T-helper 1 cell treated with Interleukin-12 subunit alpha and Interleukin-12 subunit beta and Interleukin-4 antibody, amounts not matched to agents 30 ng/mL and 1 ng/mL, for 36 hours (primary cell): ENCODE measurements at regions not wholly inside any gene's neighbourhood (a gene's known extent, or its start where the extent isn't known, plus 50 kb on each side); places are given as distances from the start of the nearest gene placed in this dataset.

ENCODE experiments used
- intact Hi-C: fragments of 100-400 bp; cut with micrococcal nuclease; formaldehyde crosslinking; loops from one replicate; pipeline ENCODE4 v1.15.1; 2024

DNA sequence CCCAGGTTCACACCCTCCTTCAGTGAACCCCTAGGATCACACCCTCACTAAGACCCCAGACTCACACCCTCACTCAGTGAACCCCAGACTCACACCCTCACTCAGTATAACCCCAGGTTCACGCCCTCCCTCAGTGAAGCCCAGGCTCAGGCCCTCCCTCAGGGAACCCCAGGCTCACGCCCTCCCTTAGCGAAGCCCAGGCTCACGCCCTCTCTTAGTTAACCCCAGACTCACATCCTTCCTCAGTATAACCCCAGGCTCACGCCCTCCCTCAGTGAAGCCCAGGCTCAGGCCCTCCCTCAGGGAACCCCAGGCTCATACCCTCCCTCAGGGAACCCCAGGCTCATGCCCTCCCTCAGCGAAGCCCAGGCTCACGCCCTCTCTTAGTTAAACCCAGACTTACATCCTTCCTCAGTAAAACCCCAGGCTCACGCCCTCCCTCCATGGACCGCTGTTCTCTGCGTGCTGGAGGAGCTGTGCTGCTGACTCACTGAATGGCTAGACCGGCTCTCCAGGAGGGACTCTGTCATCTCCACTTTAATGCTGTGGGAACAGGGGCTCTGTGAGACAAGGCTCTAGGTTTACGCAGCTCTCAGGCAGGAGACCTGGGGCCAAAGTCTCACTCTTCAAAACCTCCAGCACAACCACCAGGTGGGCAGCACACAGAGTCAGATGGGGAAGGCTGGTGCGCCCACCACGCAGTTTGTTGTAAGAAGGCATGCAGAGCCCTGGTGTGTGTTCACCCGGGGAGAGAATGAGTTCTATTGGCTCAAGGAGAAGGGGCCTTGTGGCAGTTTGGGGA lies 506.9 kb upstream of the MYT1L start:
- intact Hi-C loops, result no loop called here

- intact Hi-C loops, result no loop called here
Measured at GRCh38 chr2:2836343-2837070, 505.4 kb upstream of the MYT1L start.

GRCh38 chr2:2834516-2835254 lies 503.6 kb upstream of the MYT1L start:
- intact Hi-C loops, result no loop called here

DNA sequence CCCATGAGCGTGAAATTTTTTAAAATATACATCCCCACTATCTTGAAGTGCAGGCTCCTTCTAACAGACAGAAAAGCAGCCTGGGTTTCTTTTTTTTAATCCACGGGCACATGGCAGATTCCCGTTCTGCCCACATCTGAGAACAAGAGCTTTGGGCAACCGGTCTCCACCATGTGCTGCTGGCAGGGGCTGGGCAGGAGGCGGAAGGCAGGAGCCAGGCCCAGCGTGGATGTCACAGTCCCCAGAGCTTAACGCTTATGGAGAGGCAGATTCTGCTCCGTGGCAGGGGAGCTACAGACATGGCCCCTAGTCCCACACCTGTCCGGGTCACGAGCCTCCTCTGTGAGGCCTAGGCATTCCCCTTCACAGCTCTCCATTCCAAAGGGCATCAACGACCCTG lies 503.0 kb upstream of the MYT1L start:
- intact Hi-C loops, result no loop called here

- intact Hi-C loops, result loop anchor here (2.0 kb wide), 1 partner anchor 18 kb away; no protein-coding TSS in a partner anchor
Measured at GRCh38 chr2:2832657-2833056, 501.6 kb upstream of the MYT1L start.

GRCh38 chr2:2831633-2832032 lies 500.6 kb upstream of the MYT1L start:
- intact Hi-C loops, result loop anchor here (2.0 kb wide), 1 partner anchor 19 kb away; no protein-coding TSS in a partner anchor

DNA sequence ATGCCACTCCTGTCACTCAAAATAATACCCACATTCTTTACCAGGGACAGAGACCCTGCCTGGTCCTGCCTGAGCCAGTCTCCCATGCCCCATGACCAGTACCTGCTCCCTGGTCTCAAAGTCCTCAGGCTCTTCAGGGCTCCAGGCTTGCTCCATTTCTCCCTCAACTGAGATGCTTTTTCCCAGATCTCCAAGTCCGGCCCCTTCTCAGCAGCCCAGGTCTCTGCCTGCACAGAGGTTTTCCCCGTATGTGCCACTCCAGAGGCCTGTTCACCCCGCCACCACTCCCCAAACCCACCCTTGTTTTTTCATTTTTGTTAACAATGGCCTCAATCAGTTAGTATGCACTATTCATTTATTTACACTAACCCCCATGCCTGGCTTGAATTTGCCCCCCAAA lies 499.5 kb upstream of the MYT1L start:
- intact Hi-C loops, result no loop called here

GRCh38 chr2:2828774-2829368 lies 497.8 kb upstream of the MYT1L start:
- intact Hi-C loops, result no loop called here

DNA sequence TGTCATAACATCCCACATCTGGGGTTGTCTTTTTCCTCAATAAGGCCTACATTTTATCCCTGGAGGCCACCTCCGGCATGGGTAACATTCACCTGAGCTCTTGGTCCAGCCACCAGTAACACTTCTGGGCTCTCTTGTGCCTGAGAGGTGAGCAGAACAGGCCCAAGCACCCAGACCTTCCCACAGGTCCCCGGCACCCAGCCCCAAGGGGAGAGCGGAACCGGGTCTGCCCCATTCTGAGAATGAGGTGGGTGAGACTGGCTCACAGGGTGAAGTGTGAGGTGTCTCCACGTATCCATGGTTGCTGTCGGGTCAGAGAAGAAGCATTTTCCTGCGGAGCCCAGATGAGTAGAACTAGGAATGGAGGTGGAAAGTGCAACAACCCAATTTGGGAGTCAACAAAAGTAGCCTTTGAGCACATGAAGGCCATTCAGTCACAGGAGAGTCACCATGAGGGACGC lies 496.7 kb upstream of the MYT1L start:
- intact Hi-C loops, result no loop called here

DNA sequence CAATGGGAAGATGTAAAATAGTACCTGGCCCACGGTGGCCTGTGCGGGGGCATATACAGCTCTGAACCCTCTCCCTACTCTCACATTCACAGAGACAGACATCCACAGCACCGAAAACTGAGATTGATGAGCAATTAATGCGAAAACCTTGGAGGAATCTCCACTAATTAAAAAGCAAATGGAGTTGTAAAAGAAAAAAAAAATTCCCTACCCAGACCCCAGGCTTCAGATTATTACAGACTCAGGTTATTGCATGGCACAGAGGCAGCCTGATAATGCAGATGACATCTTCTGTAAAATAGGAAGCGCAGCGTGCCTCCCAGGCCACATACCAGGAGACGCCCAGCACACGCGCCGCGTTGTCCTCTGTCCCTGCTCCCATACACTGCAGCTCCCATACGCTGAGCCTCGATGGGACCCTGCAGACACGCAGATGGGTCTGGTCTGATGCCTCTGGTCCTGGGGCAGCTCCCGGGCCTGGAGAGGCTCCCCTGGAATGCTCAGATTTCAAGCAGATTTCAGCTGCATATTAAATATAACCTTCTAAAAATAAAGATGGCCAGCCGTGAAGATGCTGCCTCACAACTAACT lies 496.1 kb upstream of the MYT1L start:
- intact Hi-C loops, result no loop called here

DNA sequence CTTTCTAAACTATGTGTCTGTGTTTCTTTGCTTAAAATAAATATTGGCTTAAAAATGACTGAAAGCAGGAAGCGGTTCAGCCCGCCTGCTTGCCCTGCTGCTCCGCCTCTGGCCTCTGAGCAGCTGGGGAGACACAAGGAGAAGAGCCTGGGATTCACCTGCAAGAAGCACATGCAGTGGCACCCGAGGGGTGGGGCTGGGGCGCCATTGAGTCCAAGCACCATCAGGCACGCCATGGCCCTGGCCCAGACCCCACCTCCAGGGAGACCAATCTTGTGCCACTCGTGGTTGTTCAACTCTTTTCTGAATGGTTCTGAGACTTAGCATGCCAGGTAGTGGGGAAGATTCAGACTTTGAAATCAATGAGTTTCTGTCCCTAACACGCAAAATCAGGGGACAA lies 495.5 kb upstream of the MYT1L start:
- intact Hi-C loops, result no loop called here

- intact Hi-C loops, result no loop called here
Measured at GRCh38 chr2:2826209-2826551, 495.1 kb upstream of the MYT1L start.

DNA sequence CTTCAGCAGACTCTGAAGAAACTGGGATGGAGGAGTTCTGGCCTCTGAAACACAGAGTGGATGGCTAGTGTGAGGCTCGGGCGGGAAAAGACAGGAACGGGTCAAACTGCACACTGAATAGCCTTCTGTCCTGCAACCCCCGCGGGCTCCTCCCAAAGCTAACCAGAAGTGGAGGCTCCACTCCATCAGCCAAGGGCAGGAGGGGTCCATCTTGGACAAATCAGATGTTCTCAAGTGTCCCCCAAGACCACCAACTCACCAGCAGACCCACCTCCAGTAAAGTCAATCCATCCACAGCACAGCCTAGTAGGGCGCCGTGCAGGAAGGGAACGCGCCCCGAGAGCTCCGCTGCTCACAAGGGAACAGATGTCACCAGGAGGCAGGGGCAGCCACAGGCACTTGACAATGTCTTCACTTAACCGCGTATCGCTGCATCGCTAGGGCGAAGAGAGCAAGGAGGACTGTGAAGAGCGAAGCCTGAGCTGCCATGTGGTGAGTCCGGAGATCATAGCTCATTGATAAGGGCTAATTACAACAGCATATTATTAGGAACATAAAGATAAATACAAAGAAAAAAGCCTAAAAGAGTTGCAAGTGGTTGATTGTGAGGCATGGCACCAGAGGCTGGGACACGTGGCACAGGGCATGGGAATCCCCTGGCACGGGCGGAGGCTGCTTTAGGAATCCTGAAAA lies 494.6 kb upstream of the MYT1L start:
- intact Hi-C loops, result no loop called here

GRCh38 chr2:2825062-2825461 lies 494.0 kb upstream of the MYT1L start:
- intact Hi-C loops, result no loop called here

DNA sequence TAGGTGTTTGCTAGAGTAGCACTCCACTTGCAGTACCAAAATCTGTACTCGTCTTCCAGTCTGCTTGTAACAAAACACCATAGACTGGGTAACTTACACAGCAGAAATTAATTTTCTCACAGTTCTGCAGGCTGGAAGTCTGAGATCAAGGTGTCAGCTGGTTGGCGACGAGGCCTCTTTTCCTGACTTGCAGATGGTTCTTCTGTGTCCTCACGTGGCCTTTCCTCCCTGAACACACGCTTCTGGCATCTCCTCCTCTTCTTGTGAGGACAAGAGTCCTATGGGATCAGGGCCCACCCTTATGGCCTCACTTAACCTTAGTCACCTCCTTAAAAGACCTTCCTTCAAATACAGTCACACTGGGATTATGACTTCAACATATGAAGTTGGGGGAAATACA lies 493.5 kb upstream of the MYT1L start:
- intact Hi-C loops, result no loop called here

DNA sequence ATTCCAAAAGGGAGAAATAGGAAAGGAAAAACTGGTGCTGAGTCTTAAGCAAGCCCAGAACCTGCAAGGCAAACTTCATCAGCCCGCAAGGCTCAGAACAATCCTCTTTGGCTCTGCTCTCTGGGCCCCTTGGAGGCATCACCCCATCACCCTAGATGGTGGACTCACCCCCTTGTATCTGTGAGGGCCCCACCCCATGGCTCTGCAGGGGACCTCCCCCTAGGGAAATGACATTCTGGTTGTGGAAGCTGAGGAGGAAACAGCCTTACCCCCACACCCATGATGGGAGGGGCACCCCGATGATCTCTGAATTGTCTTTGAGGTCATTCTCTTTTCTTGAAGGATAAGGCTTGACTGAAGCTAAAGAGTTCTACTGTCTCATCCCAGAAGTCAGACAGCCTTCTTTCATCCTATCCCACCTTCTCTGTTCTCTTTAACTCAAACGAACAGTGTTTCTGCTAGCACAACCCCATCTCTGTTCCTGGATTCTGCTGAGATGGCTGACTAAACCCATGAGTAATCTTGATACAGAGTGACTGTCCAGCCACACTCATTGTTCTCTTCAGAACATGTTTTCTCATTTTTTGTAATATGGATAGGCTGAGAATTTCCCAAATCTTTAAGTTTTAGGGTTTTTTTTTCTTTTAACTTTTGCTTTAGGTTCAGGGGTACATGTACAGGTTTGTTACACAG lies 492.1 kb upstream of the MYT1L start:
- intact Hi-C loops, result no loop called here

DNA sequence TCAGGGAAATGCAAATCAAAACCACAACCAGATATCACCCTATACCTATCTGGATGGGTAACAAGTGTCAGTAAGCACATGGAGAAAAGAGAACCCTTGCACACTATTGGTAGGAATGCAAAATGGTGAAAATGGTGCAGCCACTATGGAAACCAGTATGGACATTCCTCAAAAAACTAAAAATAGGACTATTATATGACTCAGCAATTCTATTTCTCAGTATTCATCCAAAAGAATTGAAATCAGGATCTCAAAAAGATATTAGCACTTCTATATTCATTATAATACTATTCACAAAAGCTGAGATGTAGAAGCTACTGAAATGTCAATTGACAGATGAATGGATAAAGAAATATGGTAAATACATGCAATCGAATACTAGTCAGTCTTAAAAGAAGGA lies 491.1 kb upstream of the MYT1L start:
- intact Hi-C loops, result no loop called here

- intact Hi-C loops, result no loop called here
Measured at GRCh38 chr2:2812648-2813047, 481.6 kb upstream of the MYT1L start.

- intact Hi-C loops, result no loop called here
Measured at GRCh38 chr2:2812117-2812516, 481.0 kb upstream of the MYT1L start.

GRCh38 chr2:2810504-2810903 lies 479.4 kb upstream of the MYT1L start:
- intact Hi-C loops, result no loop called here
